GM12874 (cell line): ENCODE measurements at regions not wholly inside any gene's neighbourhood (a gene's known extent, or its start where the extent isn't known, plus 50 kb on each side); places are given as distances from the start of the nearest gene placed in this dataset.
A peak's percentile ranks its signal among the peaks of the same experiment; 100 is the strongest.

Source experiments
- TF ChIP-seq, protein P1 (sequence below): IDR thresholded peaks from 2 replicates; pipeline ENCODE4 v1.5.1; 2011; ENCODE audit warnings: low read depth, mild to moderate bottlenecking, control low read depth, low read length, moderate library complexity; ENCODE audit not compliant: insufficient read depth

DNA sequence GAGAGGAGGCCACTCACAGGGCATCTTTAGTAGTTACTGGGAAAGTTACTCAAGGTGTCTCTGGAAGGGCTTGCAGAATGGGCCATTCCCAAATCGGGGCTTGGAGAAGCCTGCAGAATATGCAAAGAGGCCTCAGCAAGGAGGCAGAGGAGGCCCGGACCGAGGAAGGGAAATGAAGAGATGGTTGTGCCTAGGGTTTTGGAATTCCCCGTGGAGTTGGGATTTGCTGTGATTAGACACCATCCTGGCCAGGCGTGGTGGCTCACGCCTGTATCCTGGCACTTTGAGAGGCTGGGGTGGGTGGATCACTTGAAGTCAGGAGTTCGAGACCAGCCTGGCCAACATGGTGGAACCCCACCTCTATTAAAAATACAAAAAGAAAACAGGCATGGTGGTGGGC is 193.0 kb downstream of the IRF8 start:
- TF ChIP-seq, protein P1, sequence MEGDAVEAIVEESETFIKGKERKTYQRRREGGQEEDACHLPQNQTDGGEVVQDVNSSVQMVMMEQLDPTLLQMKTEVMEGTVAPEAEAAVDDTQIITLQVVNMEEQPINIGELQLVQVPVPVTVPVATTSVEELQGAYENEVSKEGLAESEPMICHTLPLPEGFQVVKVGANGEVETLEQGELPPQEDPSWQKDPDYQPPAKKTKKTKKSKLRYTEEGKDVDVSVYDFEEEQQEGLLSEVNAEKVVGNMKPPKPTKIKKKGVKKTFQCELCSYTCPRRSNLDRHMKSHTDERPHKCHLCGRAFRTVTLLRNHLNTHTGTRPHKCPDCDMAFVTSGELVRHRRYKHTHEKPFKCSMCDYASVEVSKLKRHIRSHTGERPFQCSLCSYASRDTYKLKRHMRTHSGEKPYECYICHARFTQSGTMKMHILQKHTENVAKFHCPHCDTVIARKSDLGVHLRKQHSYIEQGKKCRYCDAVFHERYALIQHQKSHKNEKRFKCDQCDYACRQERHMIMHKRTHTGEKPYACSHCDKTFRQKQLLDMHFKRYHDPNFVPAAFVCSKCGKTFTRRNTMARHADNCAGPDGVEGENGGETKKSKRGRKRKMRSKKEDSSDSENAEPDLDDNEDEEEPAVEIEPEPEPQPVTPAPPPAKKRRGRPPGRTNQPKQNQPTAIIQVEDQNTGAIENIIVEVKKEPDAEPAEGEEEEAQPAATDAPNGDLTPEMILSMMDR, result no peak

DNA sequence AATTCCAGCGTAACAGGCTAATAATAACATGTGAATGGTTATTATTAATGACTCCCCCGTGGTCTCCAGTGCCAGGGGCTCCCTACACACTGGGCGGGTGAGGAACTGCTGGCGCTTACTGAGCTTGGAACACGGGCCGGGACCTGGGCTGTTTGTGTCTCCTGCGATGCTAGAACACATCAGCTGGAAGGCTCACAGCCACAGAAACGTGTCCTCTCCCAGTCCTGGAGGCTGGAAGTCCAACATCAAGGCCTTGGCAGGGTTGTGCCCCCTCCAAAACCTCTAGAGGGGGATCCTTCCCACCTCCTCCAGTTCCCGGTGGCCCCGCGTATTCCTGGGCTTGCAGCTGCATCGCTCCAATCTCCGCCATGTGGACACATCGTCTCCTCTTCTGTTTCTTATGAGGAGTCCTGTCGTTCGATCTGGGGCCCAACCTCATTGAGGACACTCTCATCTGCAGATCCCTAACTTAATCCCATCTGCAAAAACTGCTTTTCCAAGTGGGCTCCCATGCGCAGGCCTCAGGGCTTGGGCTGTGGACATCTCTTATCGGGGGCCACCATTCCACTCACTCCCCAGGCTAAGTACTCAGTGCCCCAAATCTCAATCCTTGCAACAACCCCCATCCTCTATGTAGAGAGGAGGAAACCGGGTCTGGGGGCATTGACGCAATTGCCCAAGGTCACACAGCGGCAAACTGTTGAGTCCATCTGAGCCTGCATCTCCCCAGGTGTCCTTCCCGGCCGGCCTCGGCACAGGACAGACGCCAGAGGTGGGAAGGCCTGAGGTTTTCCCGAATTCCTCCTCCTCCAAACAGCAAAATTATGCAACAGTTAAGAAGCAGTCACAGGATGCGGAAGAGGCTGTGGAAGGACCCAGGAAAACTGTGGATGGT is 193.9 kb downstream of the IRF8 start:
- TF ChIP-seq, protein P1, result no peak

DNA sequence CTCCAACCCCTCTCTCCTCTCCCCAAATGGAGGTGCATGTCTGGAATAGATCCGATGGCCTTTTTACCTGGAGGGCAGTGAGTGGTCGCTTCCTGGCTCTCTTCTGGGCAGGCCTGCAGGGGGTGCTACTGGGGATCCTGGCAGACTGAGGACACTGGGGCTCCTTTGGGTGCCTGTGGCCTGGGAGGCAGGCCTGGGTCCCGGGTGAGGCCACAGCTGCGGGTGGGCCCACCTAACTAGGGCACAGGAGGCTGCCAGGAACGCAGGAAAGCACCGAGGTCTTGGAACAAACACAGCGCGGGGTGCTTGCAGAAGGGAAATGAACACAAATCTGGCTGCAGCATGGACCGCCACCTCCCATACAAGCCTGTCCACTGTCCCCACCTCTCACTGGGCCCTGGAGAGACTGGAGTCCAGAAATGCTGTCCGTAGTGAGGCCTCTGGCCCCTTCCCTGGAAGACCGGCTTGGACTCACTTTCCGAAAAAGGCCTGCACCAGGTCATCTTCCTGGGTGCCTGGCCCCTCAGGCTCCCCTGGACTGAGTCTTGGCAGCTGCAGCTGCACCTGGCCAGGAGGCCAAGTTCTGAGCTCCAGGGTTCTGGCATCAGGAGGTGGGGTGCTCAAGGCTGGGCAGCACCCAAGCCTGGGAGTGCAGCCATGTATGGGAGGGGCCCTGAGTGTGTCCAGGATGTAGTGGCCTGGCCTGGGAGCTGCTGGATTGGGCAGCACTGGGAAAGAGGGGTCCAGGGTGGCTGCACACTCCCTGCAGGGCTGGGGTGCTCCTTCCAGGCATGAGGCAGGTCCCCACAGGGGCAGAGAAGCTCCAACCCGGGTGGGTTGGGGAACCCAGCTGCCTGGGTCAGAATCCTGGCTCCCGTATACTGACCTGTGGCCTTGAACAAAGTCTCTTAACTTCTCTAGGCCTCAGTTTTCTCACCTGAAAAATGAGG is 195.1 kb downstream of the IRF8 start:
- TF ChIP-seq, protein P1, result peak; percentile 26; the same call in 1 of the 2 replicates

DNA sequence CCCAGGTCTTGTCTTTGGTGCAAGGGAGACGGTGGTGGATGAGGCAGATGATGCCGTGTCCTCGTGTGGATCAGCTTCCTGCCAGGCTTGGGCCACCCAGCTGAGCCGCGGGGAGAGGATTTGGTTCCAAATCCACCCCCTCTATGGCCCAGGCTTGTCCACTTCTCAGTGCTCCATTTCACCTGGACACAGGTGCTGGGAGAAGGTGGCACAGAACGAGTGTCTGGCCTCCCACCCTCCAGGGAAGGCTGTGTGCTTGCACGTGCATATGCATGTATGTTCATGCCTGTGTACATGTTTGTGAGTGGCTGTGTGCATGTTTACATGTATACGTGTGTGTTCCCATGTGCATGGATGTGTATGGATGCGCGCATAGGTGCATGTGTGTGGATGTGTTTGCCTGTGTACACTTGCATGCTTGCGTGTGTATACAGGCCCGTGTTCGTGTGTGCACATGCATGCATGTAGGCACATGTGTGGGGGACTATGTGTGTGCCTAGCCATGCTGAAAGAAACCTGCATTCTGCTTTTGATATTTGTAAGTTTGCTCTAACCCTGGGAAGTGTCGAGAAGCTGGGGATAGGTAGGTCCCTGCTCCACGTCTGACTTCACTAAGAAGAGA is 196.3 kb downstream of the IRF8 start:
- TF ChIP-seq, protein P1, result no peak

DNA sequence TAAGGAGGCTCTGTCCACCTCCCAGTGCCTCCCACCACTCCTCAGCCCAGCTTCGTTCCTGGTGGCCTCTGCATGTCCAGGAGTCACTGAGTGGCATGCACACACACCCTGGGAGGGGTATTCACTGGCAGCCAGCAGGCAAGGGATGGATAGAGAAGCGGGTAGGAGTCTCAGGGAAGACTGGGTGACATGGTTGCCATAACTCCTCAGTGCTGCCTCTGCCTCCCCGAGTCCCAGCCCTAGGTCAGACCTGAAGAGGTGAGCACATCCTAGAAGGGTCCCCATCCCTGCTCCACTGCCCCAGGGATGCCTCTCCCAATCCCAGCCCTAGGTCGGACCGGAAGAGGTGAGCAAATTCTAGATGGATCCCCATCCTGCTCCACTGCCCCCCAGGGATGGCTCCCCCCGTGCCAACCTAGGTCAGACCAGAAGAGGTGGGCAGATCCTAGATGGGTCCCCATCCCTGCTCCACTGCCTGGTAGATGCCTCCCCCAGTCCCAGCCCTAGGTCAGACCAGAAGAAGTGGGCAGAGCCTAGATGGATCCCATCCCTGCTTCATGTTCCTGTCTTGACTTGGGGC is 197.0 kb downstream of the IRF8 start:
- TF ChIP-seq, protein P1, result no peak

DNA sequence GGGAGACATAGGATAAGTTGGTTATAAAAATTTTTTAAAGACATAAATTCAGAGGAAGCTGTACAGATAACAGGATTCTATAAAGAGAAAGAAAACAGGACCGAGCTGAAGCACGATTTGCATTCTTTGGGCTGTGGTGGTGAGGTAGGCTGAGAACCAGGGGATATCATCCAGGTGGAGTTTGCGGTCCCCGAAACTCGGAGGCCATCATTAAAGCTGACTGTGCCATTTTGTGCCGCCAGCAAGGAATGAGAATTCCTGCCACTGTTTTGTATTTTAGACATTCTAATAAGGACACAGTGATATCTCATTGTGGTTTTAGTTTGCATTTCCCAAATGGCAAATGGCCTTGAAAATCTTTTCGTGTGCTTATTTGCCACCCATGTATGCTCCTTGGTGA is 197.9 kb downstream of the IRF8 start:
- TF ChIP-seq, protein P1, result no peak
